A673 (cell line): ENCODE measurements at regions not wholly inside any gene's neighbourhood (a gene's known extent, or its start where the extent isn't known, plus 50 kb on each side); places are given as distances from the start of the nearest gene placed in this dataset.

Experiments
- CTCF ChIP-seq: fragments of 300-800, 200-600 bp; sonication (generic); conservative IDR thresholded peaks from 2 replicates; pipeline ENCODE4 v1.5.1; 2017; ENCODE audit warnings: low read depth, mild to moderate bottlenecking, antibody characterized with exemption, low read length, moderate library complexity, mixed read lengths
- EZH2 ChIP-seq: fragments of 200-600 bp; sonication (generic); IDR thresholded peaks from 2 replicates; pipeline ENCODE4 v1.6.1; 2017; ENCODE audit warnings: borderline replicate concordance, low read depth, mild to moderate bottlenecking, mixed read lengths, antibody characterized with exemption, low read length; ENCODE audit not compliant: poor library complexity, severe bottlenecking

GRCh38 chr10:26944261-26944882, 83.6 kb upstream of the ABI1 start:
- no peak for TF ChIP-seq CTCF
- no peak for TF ChIP-seq EZH2
